ENCODE measurements at regions not wholly inside any gene's neighbourhood (a gene's known extent, or its start where the extent isn't known, plus 50 kb on each side); places are given as distances from the start of the nearest gene placed in this dataset.

DNA sequence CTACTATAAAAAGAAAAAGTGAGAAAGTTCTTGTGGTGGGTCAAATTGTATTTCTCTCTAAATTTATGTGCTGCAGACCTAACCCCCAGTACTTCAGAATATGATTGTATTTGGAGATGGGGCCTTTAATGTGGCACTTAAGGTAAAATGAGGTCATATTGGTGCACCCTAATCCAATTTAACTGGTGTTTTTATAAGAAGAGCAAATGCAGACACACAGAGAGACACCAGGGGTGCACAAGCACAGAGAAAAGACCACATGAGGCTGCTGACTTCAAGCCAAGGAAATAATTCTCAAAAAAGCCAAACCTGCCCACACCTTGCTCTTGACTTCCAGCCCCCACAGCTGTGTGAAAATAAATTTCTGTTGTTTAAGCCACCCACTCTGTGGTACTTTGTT, 80.2 kb upstream of the HTR4 start (continued):
- no peak for TF ChIP-seq NFAT5 (CRISPR knock-in tag; IDR thresholded peaks at IDR 0.05)

DNA sequence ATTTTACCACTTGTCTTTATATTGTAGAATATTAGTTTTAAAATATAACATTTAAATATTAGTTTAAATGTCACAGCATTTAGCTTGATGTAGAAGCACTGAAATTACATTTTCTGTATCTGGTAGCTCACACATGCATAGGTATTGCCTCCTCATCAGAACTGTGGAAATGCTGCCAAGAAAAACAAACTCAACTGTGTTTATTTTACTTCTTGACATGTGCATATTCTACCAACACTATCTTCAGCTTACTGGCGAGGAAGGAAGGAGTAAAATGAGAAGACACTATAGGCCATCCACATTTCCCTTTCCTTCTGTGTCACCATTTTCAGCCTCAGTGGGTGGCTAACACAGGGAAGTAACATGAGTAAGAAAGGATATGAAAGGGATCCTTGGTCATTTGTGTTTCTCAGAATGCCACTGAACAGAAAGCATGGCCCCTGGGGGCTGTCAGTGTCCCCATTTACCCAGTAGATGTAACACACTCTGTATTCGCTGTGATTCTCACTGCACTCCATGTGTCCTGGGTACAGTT, 81.0 kb upstream of the HTR4 start:
- no peak for FAIRE-seq
- H3K27me3 ChIP-seq (ENCODE audit: control insufficient read depth in 1 of 2, insufficient read depth in 2 of 2, low read length in 2 of 2), result no peaks in the 10 kb centered on the region
- in situ Hi-C loops (cut with HindIII; ENCODE audit: extremely low pct_ligation_motif_present, low pct_unique_long_range_greater_than_20kb), result loop anchor here (5.0 to 10.0 kb wide), 4 partner anchors 302 to 551 kb away; no protein-coding TSS in a partner anchor
- POLR2A ChIA-PET, result no interaction called here
- H3K79me2 ChIP-seq (ENCODE audit: insufficient read depth, low read length), result no peaks in the 10 kb centered on the region
- no peak overlapping the region for H2AFZ ChIP-seq (ENCODE audit: low read length)
- no peak for DNase-seq (ENCODE audit: low spot score)
- no peak overlapping the region for H3K4me3 ChIP-seq (replicated peaks in 1 of 3; ENCODE audit: insufficient read depth in 1 of 3, low read depth in 2 of 3, low read length in 3 of 3)
- peaks cover 21% of the 10 kb centered on the region for H3K4me1 ChIP-seq (ENCODE audit: insufficient read depth, low read length)
- BruUV-seq (replicated peaks), result no TSS peak
- TF ChIP-seq SIX1 (CRISPR knock-in tag; IDR thresholded peaks at IDR 0.05; ENCODE audit: borderline replicate concordance), result no peak
- TF ChIP-seq EP300 (IDR thresholded peaks at IDR 0.05; ENCODE audit: low read depth in 2 of 2, low read length in 2 of 2), result no peak
- no peak for TF ChIP-seq EP300 (CRISPR knock-in tag; IDR thresholded peaks at IDR 0.05; ENCODE audit: borderline replicate concordance)
- no peak for TF ChIP-seq HES4 (CRISPR knock-in tag; IDR thresholded peaks at IDR 0.05; ENCODE audit: borderline replicate concordance)
- TF ChIP-seq ZBTB8A (CRISPR knock-in tag; IDR thresholded peaks at IDR 0.05; ENCODE audit: borderline replicate concordance, low read depth), result no peak
- no peak for TF ChIP-seq ZNF362 (CRISPR knock-in tag; IDR thresholded peaks at IDR 0.05; ENCODE audit: borderline replicate concordance)
- TF ChIP-seq ATF3 (CRISPR knock-in tag; IDR thresholded peaks at IDR 0.05), result no peak
- no peak for TF ChIP-seq SUZ12 (IDR thresholded peaks at IDR 0.05; ENCODE audit: low read depth, low read length)
- TF ChIP-seq SRSF1 (optimal IDR thresholded peaks at IDR 0.05; ENCODE audit: low read depth, low read length), result no peak
- TF ChIP-seq PTBP1 (IDR thresholded peaks at IDR 0.05; ENCODE audit: low read depth, low read length, poor library complexity, severe bottlenecking), result no peak
- no peak for TF ChIP-seq ZNF614 (CRISPR knock-in tag; IDR thresholded peaks at IDR 0.05; ENCODE audit: borderline replicate concordance)
- no peak for TF ChIP-seq ZNF296 (CRISPR knock-in tag; conservative IDR thresholded peaks at IDR 0.05)
- TF ChIP-seq CHD4 (IDR thresholded peaks at IDR 0.05; ENCODE audit: borderline replicate concordance, low read length), result no peak
- no peak for TF ChIP-seq ZNF260 (CRISPR knock-in tag; IDR thresholded peaks at IDR 0.05; ENCODE audit: borderline replicate concordance, low read depth)
- no peak for TF ChIP-seq ETS1 (CRISPR knock-in tag; IDR thresholded peaks at IDR 0.05)
- H4K20me1 ChIP-seq (ENCODE audit: insufficient read depth, low read length), result no peaks in the 10 kb centered on the region
- no peak overlapping the region for H3K4me2 ChIP-seq (ENCODE audit: low read depth, low read length)
- no peaks in the 10 kb centered on the region for H3K9me3 ChIP-seq (ENCODE audit: low read length)
- H3K36me3 ChIP-seq (replicated peaks in 1 of 2; ENCODE audit: control insufficient read depth in 1 of 2, insufficient read depth in 2 of 2, low read length in 2 of 2), result no peaks in the 10 kb centered on the region
- 43% methylated on average over 2 of the region's 2 CpGs for WGBS (ENCODE audit: low lambda C conversion rate)
- intact Hi-C loops (cut with micrococcal nuclease; ENCODE audit: unreplicated experiment), result no loop called here
- no peak for ATAC-seq
- no peak overlapping the region for H3K9ac ChIP-seq (ENCODE audit: insufficient read depth, low read depth, low read length)
- CTCF ChIA-PET (ENCODE audit: low intra/inter-chr PET ratio, low total read pairs), result interaction anchor here (1.2 kb wide), 1 partner anchor 380 kb away, joined by 3 read pairs; no protein-coding TSS in a partner anchor
- no peak overlapping the region for H3K27ac ChIP-seq (ENCODE audit: extremely low read length, insufficient read depth, low read length)

All from HepG2 (cell line).